Hypothalamus (tissue), 51 donors: ENCODE measurements at regions not wholly inside any gene's neighbourhood (a gene's known extent, or its start where the extent isn't known, plus 50 kb on each side); places are given as distances from the start of the nearest gene placed in this dataset.

Experiments
- DNase-seq, 51 donors: peaks; one replicate each; lab custom pipeline; 2025; lab: John Stamatoyannopoulos, UW

GRCh38 chr9:16092142-16093091 is 539.6 kb downstream of the CCDC171 start:
- DNase-seq: no peak

DNA sequence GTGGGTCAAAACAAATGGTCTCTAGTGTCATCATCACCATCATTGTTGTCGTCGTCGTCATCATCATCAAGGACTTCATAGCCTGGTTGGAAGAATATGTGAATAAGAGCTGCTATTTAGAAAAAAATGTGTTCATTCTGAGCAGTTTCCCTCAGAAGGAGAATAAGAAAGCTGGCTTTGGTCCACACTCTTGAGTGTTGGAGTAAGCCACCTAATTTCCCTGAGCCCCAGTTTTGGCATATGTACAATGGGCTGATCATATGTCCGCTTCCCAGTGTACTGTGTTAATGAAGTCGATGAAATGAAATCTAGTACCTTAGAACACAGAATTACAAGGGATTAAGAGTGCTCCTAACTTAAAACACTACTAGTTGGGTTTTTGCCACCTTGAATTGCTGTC is 545.5 kb downstream of the CCDC171 start:
- no peak for DNase-seq

GRCh38 chr9:16099732-16100536 is 547.1 kb downstream of the CCDC171 start:
- DNase-seq: no peak

DNA sequence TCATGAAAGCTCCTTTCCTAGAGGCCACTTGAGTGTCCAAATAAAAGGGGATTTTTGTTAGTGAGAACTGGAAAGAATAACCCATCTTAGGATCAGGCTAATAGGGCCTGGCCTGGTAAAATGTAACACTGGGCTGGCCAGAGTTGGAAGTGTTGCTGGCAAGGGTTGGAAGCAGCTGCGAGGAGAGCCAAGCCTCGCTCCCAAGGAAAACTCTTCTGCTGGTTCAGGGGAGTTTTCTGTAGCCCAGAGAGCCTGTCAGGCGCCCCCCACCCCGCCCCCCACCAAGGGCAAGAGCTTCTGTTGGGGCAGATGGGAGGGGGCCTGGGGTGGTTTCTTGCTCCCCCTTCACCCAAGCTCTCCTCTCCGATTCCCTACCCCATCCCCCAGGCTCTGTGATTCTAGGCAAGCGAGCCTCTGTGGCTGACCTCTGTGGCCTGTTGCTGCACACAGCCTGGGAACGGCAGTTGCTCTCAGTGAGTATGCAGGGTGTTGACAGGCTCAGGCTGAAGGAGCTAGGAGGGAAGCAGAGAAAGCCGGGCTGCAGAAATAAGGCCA is 547.8 kb downstream of the CCDC171 start:
- DNase-seq: peak in 12 of 51 donors; percentile 4 to 42 (median 13)

DNA sequence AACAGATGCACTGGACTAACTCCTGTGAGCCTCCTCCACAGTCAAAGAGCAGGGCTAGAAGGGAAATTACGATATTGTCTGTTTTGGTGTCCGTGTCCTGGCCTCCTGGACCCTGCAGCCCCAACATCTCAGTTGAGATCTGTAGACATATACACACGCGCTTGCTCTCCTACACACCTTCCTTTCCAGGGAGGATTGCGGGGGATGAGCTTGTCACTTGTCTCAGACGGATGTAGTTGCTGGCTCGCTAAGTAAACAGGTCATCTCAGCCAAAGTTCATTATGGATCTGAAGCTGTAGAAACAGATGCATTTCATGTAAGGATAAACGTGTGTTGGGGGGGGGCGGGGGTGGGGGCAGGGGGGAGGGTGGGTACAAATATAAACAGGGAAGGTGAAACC is 549.3 kb downstream of the CCDC171 start:
- no peak for DNase-seq

GRCh38 chr9:16103620-16104397 is 551.0 kb downstream of the CCDC171 start:
- no peak for DNase-seq

DNA sequence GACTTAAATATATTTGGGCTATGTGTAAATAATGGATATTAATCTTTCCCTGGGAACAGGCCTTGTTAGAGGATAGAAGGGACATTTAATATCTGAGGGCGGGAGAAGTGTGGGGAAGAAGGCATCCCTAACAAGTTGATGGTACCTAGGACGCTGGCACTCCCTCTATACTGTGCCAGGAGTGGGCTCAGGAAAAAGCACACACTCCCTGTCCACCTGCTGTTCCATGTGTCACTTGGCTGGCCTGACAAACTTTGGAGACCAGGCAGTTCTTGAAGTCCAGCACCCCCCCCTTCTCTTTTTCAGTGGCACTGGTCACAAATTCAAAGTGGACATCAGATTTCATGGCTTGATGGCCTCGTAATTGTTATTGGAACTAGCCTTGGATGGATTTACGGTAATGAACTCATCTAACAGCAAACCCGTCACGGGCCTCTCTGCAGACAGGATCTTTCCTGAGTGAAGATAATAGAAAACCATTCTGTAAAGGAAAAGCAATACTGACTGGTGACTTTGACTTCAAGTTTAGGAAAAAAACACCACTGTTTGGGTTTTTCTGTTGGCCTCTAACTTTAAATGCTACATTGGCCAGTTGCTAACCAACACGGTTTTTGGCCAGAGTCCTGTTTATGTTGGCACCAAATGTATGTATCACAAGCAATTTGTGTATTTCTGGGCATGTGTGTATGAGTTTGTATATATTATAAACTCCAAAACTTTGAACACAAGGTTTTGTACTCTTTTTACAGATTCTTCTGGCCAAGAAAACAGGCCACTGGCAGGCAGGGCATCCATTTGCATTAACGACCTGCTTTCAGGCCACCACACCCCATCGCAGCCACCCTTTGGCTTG is 552.6 kb downstream of the CCDC171 start:
- DNase-seq: no peak

- no peak for DNase-seq
These were observed 553.3 kb downstream of the CCDC171 start for GRCh38 chr9:16106021-16106571.

DNA sequence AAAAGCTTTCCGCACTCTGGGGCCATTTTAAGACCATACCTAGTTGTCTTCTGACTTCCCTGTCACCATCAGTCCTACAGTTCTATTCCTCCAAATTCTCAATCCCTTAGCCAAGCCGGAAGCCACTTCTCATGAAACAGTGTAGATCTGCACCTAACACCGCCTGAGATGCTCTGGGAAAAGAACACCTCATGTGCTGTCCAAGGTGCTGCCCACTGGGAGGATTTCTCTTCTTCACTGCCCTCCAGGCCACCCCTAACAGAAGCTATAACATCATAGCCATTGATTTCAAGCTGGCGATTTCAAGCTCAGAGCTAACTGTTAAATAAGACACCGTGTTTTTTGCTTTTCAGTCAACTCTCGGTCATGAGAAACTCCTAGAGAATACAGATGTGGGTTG is 559.3 kb downstream of the CCDC171 start:
- DNase-seq: no peak

DNA sequence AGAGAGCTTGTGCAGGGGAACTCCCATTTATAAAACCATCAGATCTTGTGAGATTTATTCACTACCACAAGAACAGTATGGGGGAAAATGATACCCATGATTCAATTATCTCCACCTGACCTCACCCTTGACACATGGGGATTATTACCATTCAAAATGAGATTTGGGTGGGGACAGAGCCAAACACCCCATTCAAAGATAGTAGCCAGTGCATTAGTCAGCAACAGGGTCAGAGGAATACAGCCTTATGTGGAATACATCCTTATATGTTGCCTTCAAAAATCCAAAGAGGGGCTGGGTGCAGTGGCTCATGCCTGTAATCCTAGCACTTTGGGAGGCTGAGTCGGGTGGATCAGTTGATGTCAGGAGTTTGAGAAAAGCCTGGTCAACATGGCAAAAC is 563.2 kb downstream of the CCDC171 start:
- DNase-seq: no peak

GRCh38 chr9:16118043-16118442 is 565.2 kb downstream of the CCDC171 start:
- DNase-seq: no peak

GRCh38 chr9:16119261-16120230 is 566.7 kb downstream of the CCDC171 start:
- DNase-seq: no peak

GRCh38 chr9:16120231-16120641 is 567.4 kb downstream of the CCDC171 start:
- no peak for DNase-seq

- DNase-seq: no peak
These were observed 567.9 kb downstream of the CCDC171 start for GRCh38 chr9:16120727-16121126.

DNA sequence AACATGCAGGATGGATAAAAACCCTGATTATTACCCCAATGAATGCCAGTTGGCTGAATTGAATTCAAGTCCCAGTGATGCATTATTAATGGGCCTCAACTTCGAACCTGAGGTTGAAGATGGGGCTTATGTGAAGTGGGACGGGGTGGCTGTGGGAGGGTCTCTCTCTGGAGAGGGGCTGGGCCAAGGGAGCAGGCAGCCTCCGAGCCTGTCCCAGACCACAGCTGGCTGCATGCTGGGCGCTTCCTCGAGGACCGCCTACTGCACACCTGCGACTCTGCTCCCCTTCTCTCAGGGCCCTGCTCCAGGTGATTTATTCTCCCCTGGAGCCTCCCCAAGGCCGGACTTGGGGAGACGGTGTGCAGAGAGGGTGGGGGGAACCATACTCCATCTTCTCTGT is 568.3 kb downstream of the CCDC171 start:
- DNase-seq: no peak

DNA sequence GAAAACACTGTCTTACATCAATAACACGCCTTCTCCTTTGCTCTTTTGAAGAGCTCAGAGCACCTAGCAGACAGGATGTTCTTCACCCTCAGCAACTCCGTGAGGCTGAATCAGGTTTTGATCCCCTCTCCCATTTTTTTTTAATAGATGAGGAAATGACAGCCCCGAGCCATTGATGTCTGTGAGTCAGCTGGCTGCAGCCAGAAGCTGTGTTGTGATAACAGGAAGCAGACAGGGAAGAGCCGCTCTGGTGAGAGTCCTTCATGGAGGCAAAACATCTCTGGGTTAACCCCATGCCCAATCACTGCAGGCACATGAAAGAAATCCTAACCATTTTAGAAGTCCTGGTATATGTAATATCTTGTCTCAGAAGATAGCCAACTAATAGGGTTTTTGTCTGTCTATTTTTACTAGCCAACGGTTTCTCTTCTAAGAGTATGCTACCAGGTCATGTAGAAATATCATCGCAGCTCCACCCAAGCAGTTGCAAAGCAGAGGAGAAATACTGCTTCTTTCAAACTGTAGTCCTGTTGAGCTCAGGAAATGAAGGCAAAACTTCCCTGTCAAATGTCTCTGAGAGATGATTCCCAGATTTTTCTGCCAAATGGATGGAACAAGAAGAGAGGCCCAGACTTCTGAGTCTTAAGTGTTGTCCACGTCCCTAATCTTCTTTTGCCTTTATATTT is 568.9 kb downstream of the CCDC171 start:
- no peak for DNase-seq

- no peak for DNase-seq
These were observed 572.8 kb downstream of the CCDC171 start for GRCh38 chr9:16125629-16126028.

DNA sequence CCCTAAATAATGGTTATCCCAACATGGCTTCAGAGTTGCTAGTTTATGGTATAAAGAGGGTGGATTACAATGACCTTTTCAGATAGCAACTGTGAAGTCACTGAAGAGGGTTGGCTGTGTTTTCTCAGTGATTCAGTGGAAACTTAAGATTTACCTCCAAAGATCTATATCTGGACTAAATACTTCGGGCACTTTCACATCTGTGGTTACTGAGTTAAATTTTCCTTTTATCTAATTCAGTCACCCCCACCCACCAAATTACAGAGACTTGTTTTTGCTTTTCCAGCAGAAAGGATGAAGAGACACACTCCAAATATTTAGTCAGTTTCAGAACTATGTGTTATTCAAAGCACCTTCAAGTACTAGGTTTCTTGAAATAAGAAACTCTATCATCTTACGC is 573.2 kb downstream of the CCDC171 start:
- DNase-seq: no peak
